HG03520 (cell line): ENCODE measurements at regions not wholly inside any gene's neighbourhood (a gene's known extent, or its start where the extent isn't known, plus 50 kb on each side); places are given as distances from the start of the nearest gene placed in this dataset.

Experiments
- ATAC-seq: cut with Tn5 transposase; IDR thresholded peaks from one replicate; pipeline ENCODE4 v1.9.1; 2021; ENCODE audit warnings: mild to moderate bottlenecking, moderate library complexity; ENCODE audit not compliant: unreplicated experiment

DNA sequence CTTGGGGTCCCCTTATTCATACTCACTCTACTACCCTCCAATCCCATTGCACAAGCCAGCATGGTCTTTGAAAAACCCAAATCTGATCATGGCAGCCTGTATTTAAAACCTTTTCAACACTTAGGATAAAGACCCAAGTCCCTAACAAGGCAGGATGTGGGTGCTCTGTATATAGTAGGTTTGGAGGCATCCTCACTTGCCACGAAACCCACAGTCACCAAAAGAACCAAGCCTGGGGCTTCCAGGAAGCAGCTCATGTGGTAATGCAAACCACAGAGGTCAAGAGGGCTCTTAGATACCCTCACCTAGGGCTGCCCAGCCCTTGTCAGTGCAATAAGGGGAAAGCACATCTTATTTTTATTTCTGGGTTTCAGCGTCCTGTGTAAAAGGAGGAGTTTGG is 218.6 kb upstream of the ASIC2 start:
- no peak for ATAC-seq

- no peak for ATAC-seq
Measured at GRCh38 chr17:33512113-33512512, 219.0 kb upstream of the ASIC2 start.

GRCh38 chr17:33513769-33514168 is 220.7 kb upstream of the ASIC2 start:
- no peak for ATAC-seq

DNA sequence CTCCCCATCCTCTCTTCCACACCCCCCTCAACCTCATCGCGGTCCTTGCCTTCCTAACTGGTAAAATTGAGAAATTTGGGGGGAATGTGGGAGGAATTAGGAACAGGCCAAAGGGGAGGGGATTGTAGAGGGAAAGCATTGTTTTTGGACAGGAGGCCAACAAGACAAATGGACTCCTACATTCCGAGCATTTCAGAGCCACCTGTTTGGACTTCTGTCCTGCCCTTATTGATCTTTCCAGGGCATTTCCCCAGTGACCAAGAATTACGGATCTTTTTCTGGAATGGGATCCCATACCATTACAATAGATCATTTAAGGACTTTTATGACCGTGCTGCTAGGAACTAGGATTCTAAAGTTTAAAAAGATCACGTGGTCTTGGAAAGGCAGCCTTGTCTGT is 221.3 kb upstream of the ASIC2 start:
- no peak for ATAC-seq

DNA sequence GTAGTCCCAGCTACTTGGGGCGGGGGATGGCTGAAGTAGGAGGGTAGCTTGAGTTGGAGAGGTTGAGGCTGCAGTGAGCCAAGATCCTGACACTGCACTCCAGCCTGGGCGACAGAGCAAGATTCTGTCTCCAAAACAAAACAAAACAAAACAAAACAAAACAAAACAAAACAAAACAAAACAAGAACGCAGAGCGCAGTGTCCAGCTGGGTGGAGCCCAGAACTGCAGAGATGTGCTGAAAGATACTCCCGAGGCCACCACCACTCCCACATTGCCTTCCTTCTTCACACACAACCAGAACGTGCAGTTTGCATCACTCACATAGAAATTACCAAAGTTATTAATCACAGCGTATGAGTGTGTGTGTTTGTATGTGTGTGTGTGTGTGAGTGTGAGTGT is 222.9 kb upstream of the ASIC2 start:
- ATAC-seq: no peak

- ATAC-seq: no peak
Measured at GRCh38 chr17:33516645-33517044, 223.6 kb upstream of the ASIC2 start.

GRCh38 chr17:33517746-33518145 is 224.7 kb upstream of the ASIC2 start:
- no peak for ATAC-seq

- no peak for ATAC-seq
Measured at GRCh38 chr17:33519692-33520091, 226.6 kb upstream of the ASIC2 start.

DNA sequence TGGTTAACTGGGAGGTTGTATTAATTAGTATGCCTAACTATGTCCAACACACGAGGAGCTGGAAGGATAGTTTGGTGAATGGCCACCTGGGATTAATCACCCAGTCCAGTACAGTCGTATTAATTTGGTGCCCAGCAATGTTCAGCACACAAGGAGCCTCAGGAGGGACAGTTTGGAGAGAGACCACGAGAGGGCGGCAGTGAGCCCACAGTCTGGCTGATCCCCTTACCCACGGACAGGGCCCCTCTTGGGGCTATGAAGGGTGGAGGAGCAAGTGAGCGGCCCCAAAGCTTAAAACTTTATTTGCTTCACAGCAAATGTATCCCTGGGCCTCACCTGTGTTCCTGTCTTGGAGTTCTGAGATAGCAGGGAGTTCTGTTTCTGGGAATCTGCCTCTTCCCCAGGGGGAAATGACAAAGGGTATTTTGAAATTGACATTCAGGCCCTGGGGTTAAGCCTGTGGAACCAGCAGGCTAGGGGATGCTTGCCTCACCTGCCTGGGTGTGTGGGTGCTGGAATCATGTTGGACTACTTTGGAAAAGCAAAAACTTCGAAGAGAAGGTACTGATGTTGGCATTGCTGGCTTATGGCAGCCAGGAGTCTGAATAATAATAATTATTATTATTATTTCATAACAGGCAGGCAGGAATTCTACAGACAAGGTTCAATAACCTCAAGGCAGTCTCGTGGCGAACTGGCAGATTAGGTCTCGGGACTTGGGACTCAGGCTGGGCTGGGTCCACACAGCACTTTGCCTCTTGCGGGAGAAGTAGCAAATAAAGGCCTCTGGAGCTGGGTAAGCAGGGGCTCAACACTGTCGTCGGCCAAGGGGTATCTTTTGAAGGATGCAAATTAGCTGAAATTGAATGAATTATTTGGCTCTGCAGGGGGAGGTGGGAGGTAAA is 227.6 kb upstream of the ASIC2 start:
- no peak for ATAC-seq

GRCh38 chr17:33521784-33522183 is 228.7 kb upstream of the ASIC2 start:
- no peak for ATAC-seq

DNA sequence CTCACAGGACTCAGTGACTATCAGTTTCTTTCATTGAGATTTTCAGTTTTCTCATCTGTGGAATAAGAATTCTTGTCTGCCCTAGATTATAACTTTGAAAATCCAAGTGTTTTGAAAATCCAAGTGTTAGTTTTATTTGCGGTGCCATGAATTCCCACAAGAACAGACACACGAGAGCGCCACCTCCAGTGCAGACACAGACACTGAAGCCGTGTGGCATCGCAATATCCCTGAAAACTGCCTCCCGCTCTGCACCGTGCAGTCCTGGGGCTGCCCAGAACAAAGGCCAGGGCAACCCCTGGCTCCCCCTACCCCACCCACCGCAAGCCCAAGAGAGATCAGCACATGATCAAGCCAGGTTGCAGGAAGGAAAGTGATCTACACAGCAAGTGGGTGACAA is 229.5 kb upstream of the ASIC2 start:
- no peak for ATAC-seq

DNA sequence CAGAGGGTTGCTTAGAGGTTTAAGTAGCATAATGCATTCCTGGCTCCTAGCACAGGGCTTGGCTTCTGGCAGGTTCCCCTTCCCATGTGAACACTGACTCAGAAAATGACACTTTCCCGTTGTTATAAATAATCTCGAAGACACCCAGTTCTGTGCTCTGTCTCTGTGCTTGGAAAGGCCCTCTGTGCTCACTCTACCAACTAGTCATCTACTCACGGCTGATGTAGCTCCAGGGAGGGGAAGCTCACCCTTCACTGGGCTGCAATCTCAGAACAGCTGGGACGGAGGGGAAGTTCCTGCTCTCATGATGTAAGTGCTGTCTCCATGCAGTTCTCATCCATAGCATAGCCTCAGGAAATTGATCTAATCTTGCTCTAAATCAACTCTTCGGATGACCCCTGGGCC is 230.5 kb upstream of the ASIC2 start:
- no peak for ATAC-seq

- ATAC-seq: no peak
Measured at GRCh38 chr17:33525186-33525585, 232.1 kb upstream of the ASIC2 start.

DNA sequence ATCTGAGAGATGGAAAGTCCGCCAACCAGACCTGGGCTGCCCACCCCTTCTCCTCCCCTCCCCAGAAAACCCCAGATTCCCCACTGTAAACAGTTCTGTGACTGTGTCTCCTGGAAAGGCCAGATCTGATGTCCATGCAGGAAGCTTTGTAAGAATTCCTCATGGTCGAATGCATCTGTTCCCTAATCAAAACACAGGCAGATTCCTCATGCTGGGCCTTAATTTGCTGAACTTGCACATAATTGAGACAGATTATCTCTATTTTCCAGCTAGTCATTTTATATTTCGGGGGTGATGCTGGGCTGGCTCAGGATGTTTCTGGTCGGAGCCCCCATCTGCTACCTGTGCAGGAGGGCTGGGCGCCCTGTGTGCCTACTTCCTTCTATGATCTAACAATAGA is 233.6 kb upstream of the ASIC2 start:
- no peak for ATAC-seq

DNA sequence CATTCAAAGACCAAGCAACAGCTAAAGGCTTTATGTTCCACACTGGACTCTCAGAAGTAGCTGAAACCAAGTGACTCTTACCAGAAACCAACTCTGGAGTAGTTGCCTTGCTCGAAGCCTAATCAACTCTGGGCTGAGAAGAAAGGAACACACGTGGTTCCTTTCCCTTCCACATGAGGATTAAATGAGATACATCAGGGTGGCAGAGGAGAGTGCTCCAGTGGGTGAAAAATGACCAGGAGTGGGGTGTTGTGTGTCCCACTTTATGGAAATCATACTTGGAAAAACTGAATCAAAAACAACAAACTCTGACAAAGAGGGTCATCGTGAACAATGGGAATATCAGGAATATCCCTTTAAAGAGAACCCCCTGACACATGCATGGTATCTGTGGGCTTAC is 234.2 kb upstream of the ASIC2 start:
- no peak for ATAC-seq

DNA sequence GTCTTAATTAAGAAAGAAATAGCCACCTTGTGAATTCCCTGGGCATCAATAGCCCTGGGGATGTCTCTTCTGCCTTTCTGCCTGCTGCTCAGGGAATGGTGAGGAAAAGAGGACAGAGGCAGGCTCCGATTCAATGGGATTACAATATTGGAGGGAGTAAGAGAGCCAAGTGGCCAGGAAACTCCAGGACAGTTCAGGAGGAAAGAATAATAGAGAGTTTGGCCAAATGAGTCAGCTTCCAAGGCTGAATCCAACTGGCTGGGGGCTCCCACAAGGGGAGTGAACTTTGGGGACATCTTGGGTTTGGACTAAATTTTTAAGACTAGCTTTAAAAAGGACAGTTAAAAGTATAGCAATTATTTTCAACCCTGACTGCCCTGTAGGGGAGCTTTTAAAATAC is 235.8 kb upstream of the ASIC2 start:
- no peak for ATAC-seq

DNA sequence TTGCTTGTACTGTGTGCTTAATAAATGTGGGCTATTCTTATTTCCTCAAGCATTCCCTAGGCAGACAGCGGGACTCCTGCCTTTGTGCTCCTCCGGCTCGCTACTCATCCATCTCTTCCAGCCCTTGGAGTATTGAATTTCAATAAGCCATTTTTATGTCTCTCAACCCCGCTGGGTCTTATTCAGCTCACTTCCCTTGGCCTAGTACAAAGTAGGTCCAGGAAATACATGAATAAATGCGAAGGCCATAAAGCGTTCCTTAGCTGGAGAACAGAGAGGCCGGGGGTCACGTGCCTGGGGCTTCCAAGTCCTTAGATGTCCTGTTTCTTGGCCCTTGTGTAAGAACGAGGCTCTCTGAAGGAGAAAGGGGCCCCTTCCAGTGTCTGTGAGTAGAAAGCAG is 236.7 kb upstream of the ASIC2 start:
- ATAC-seq: no peak

- ATAC-seq: no peak
Measured at GRCh38 chr17:33531311-33531710, 238.2 kb upstream of the ASIC2 start.

GRCh38 chr17:33534087-33534486 is 241.0 kb upstream of the ASIC2 start:
- ATAC-seq: no peak

GRCh38 chr17:33545124-33545523 is 252.0 kb upstream of the ASIC2 start:
- ATAC-seq: no peak

DNA sequence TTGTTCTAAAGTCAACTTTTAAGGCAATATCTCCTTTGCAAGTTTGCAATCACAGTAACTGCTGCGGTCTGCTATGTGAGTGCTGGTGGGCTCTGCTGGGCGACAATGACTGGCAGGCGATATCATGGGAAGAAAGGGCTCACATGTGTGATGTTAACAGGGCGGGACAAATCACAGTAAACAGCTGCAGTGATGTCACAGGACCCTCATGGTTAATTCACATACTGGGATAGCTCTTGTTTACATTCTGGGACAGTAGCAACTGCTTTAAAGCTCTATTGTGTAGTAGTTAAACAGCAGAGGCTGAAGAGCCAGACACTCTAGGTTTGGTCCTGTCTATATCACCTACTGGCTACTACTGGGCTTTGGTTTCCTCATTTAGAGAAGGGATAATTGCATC is 257.2 kb upstream of the ASIC2 start:
- ATAC-seq: no peak

GRCh38 chr17:33551075-33551474 is 258.0 kb upstream of the ASIC2 start:
- no peak for ATAC-seq

GRCh38 chr17:33551911-33552310 is 258.8 kb upstream of the ASIC2 start:
- no peak for ATAC-seq
